SK-N-MC (cell line): ENCODE measurements at regions not wholly inside any gene's neighbourhood (a gene's known extent, or its start where the extent isn't known, plus 50 kb on each side); places are given as distances from the start of the nearest gene placed in this dataset.

ENCODE experiments used
- DNase-seq: peaks from one replicate; pipeline ENCODE4 v3.0.0-alpha.2; 2011; ENCODE audit warnings: low read depth, low spot score
- H3K27ac ChIP-seq: fragments of 200-600 bp; sonication (generic); 2 replicates; pipeline ENCODE4 v1.5.1; 2016; ENCODE audit warnings: mixed run types
- H3K36me3 ChIP-seq: fragments of 200-600 bp; sonication (generic); 2 replicates; pipeline ENCODE4 v1.6.1; 2017; ENCODE audit warnings: antibody characterized with exemption, low read length, mixed read lengths; ENCODE audit not compliant: insufficient read depth
- H3K4me3 ChIP-seq: fragments of 200-600 bp; sonication (generic); 2 replicates; pipeline ENCODE4 v1.5.1; 2016
- H3K9ac ChIP-seq: fragments of 200-600 bp; sonication (generic); 2 replicates; pipeline ENCODE4 v1.8.0; 2017; ENCODE audit warnings: mixed run types, mixed read lengths; ENCODE audit not compliant: insufficient read length
- H3K9me3 ChIP-seq: fragments of 200-600 bp; sonication (generic); 2 replicates; pipeline ENCODE4 v1.6.1; 2017; ENCODE audit warnings: low read depth, mild to moderate bottlenecking, antibody characterized with exemption, low read length, moderate library complexity, mixed read lengths
- EZH2 ChIP-seq: fragments of 200-600 bp; sonication (generic); IDR thresholded peaks from one replicate; pipeline ENCODE4 v1.6.1; 2017; ENCODE audit warnings: antibody characterized with exemption
- FOXP2 ChIP-seq: optimal IDR thresholded peaks from 2 replicates; pipeline ENCODE3; 2011; ENCODE audit warnings: mild to moderate bottlenecking, moderate library complexity; ENCODE audit not compliant: insufficient read depth; ENCODE audit errors: extremely low read length, control extremely low read depth
- POLR2AphosphoS5 ChIP-seq: IDR thresholded peaks from 2 replicates; pipeline ENCODE4 v1.6.1; 2012; ENCODE audit warnings: mild to moderate bottlenecking, low read depth, low read length, borderline replicate concordance

- no peak for DNase-seq
- no peaks in the 10 kb centered on the region for H3K9me3 ChIP-seq
- H3K4me3 ChIP-seq: no peak overlapping the region
- H3K36me3 ChIP-seq: no peaks in the 10 kb centered on the region
- no peak for TF ChIP-seq POLR2AphosphoS5
- no peak for TF ChIP-seq EZH2
- no peak for TF ChIP-seq FOXP2
- H3K27ac ChIP-seq: no peak overlapping the region
- no peak overlapping the region for H3K9ac ChIP-seq
These were observed 211.8 kb upstream of the CPEB2 start for GRCh38 chr4:14790494-14790893.

GRCh38 chr4:14792702-14793227, 209.5 kb upstream of the CPEB2 start:
- Histone ChIP-seq H3K27ac (no peak overlapping the region), H3K9me3 (no peaks in the 10 kb centered on the region), H3K36me3 (no peaks in the 10 kb centered on the region), H3K4me3 (no peak overlapping the region), H3K9ac (no peak overlapping the region)
- TF ChIP-seq EZH2 (no peak), FOXP2 (no peak), POLR2AphosphoS5 (no peak)
- DNase-seq: no peak

- H3K36me3 ChIP-seq: no peaks in the 10 kb centered on the region
- DNase-seq: no peak
- no peak overlapping the region for H3K9ac ChIP-seq
- no peak overlapping the region for H3K27ac ChIP-seq
- no peak overlapping the region for H3K4me3 ChIP-seq
- no peak for TF ChIP-seq EZH2
- TF ChIP-seq POLR2AphosphoS5: no peak
- no peak for TF ChIP-seq FOXP2
- no peaks in the 10 kb centered on the region for H3K9me3 ChIP-seq
These were observed 201.3 kb upstream of the CPEB2 start for GRCh38 chr4:14800977-14801376.

- TF ChIP-seq FOXP2 (no peak), POLR2AphosphoS5 (no peak), EZH2 (no peak)
- Histone ChIP-seq H3K4me3 (no peak overlapping the region), H3K36me3 (no peaks in the 10 kb centered on the region)
These were observed 199.7 kb upstream of the CPEB2 start for GRCh38 chr4:14802596-14802995.

GRCh38 chr4:14807856-14808255, 194.4 kb upstream of the CPEB2 start:
- Histone ChIP-seq H3K4me3 (no peak overlapping the region), H3K9me3 (no peaks in the 10 kb centered on the region), H3K36me3 (no peaks in the 10 kb centered on the region), H3K27ac (no peak overlapping the region), H3K9ac (no peak overlapping the region)
- TF ChIP-seq EZH2 (no peak), POLR2AphosphoS5 (no peak), FOXP2 (no peak)
- DNase-seq: no peak

More at GRCh38 chr4:14802596-14802995, 199.7 kb upstream of the CPEB2 start:
- DNase-seq: no peak
- H3K27ac ChIP-seq: no peak overlapping the region
- H3K9ac ChIP-seq: no peak overlapping the region
- H3K9me3 ChIP-seq: no peaks in the 10 kb centered on the region

GRCh38 chr4:14809203-14809602, 193.1 kb upstream of the CPEB2 start:
- H3K4me3 ChIP-seq: no peak overlapping the region
- H3K36me3 ChIP-seq: no peaks in the 10 kb centered on the region
- no peak overlapping the region for H3K9ac ChIP-seq
- H3K9me3 ChIP-seq: no peaks in the 10 kb centered on the region
- TF ChIP-seq FOXP2: no peak
- TF ChIP-seq POLR2AphosphoS5: no peak
- TF ChIP-seq EZH2: no peak
- DNase-seq: no peak
- no peak overlapping the region for H3K27ac ChIP-seq

GRCh38 chr4:14810121-14810520, 192.2 kb upstream of the CPEB2 start:
- H3K9me3 ChIP-seq: no peaks in the 10 kb centered on the region
- TF ChIP-seq FOXP2 (no peak), POLR2AphosphoS5 (no peak), EZH2 (no peak)

GRCh38 chr4:14810568-14810967, 191.7 kb upstream of the CPEB2 start:
- Histone ChIP-seq H3K4me3 (no peak overlapping the region), H3K27ac (no peak overlapping the region), H3K9ac (no peak overlapping the region), H3K9me3 (no peaks in the 10 kb centered on the region), H3K36me3 (no peaks in the 10 kb centered on the region)
- DNase-seq: no peak
- TF ChIP-seq FOXP2: no peak
- TF ChIP-seq POLR2AphosphoS5: no peak
- TF ChIP-seq EZH2: no peak

More at GRCh38 chr4:14810121-14810520, 192.2 kb upstream of the CPEB2 start:
- Histone ChIP-seq H3K4me3 (no peak overlapping the region), H3K36me3 (no peaks in the 10 kb centered on the region), H3K27ac (no peak overlapping the region), H3K9ac (no peak overlapping the region)
- DNase-seq: no peak

GRCh38 chr4:14812101-14812500, 190.2 kb upstream of the CPEB2 start:
- TF ChIP-seq FOXP2: no peak
- no peak for TF ChIP-seq POLR2AphosphoS5
- TF ChIP-seq EZH2: no peak
- no peak for DNase-seq

More at GRCh38 chr4:14812101-14812500, 190.2 kb upstream of the CPEB2 start:
- H3K36me3 ChIP-seq: no peaks in the 10 kb centered on the region
- no peak overlapping the region for H3K9ac ChIP-seq
- H3K27ac ChIP-seq: no peak overlapping the region
- H3K4me3 ChIP-seq: no peak overlapping the region
- H3K9me3 ChIP-seq: no peaks in the 10 kb centered on the region
